ENCODE measurements at regions not wholly inside any gene's neighbourhood (a gene's known extent, or its start where the extent isn't known, plus 50 kb on each side); places are given as distances from the start of the nearest gene placed in this dataset.

GRCh38 chr12:24121911-24122310, 172.4 kb upstream of the SOX5 start:
- no peak overlapping the region for H2AFZ ChIP-seq (ENCODE audit: insufficient read depth, low read depth, low read length, poor library complexity, severe bottlenecking)
- no peak overlapping the region for H3K4me3 Mint-ChIP-seq

GRCh38 chr12:24118668-24119067, 169.2 kb upstream of the SOX5 start:
- no peak overlapping the region for H3K27ac ChIP-seq (ENCODE audit: low read length in 2 of 2)
- CTCF ChIA-PET = no interaction called here
- H3K79me2 ChIP-seq (ENCODE audit: control insufficient read depth, insufficient read depth, low read length) = no peaks in the 10 kb centered on the region
- ATAC-seq (ENCODE audit: low read depth) (no peak), DNase-seq (no peak)
- POLR2A ChIA-PET = no interaction called here
- Mint-ChIP-seq H3K9me3 (ENCODE audit: insufficient read depth) (no peaks in the 10 kb centered on the region), H3K27me3 (no peaks in the 10 kb centered on the region), H3K27ac (no peak overlapping the region), H3K4me1 (no peaks in the 10 kb centered on the region), H3K4me3 (no peak overlapping the region)
- TF ChIP-seq CTCF (IDR thresholded peaks at IDR 0.05) (no peak), EZH2 (IDR thresholded peaks at IDR 0.05; ENCODE audit: borderline replicate concordance, insufficient read depth, low read depth, low read length, poor library complexity, severe bottlenecking) (no peak)
- no CpG with 5 or more reads among the region's 1 CpG for WGBS (ENCODE audit: insufficient coverage)
- no peaks in the 10 kb centered on the region for H3K36me3 ChIP-seq (replicated peaks in 1 of 2; ENCODE audit: control extremely low read depth in 1 of 2, control insufficient read depth in 1 of 2, extremely low read depth in 1 of 2, insufficient read depth in 2 of 2, low read length in 1 of 2)
- no peak overlapping the region for H3K4me3 ChIP-seq (ENCODE audit: control extremely low read depth in 1 of 5, extremely low read depth in 1 of 5, insufficient read depth in 1 of 5, low read depth in 2 of 5, low read length in 4 of 5)
- no peak overlapping the region for H3K4me2 ChIP-seq (replicated peaks; ENCODE audit: low read depth, low read length, poor library complexity, severe bottlenecking)
- intact Hi-C loops (cut with micrococcal nuclease) = no loop called here
- H3K9me3 ChIP-seq (ENCODE audit: control extremely low read depth in 1 of 3, control insufficient read depth in 2 of 3, insufficient read depth in 1 of 3, low read length in 2 of 3) = no peaks in the 10 kb centered on the region
- no peak overlapping the region for H2AFZ ChIP-seq (ENCODE audit: insufficient read depth, low read depth, low read length, poor library complexity, severe bottlenecking)
- no peak overlapping the region for H3K9ac ChIP-seq (ENCODE audit: low read length)
- no peaks in the 10 kb centered on the region for H3K4me1 ChIP-seq (ENCODE audit: control insufficient read depth in 2 of 2, insufficient read depth in 2 of 2, low read length in 2 of 2)
- no peaks in the 10 kb centered on the region for H4K20me1 ChIP-seq (ENCODE audit: control insufficient read depth, insufficient read depth, low read length, poor library complexity, severe bottlenecking)
- H3K27me3 ChIP-seq (replicated peaks in 1 of 4; ENCODE audit: control extremely low read depth in 1 of 4, control insufficient read depth in 3 of 4, insufficient read depth in 4 of 4, low read length in 3 of 4) = no peaks in the 10 kb centered on the region

More at GRCh38 chr12:24121911-24122310, 172.4 kb upstream of the SOX5 start:
- 92% methylated on average over 4 of the region's 4 CpGs for WGBS (ENCODE audit: insufficient coverage)
- TF ChIP-seq EZH2 (IDR thresholded peaks at IDR 0.05; ENCODE audit: borderline replicate concordance, insufficient read depth, low read depth, low read length, poor library complexity, severe bottlenecking) (no peak), CTCF (IDR thresholded peaks at IDR 0.05) (no peak)
- Histone ChIP-seq H3K4me2 (replicated peaks; ENCODE audit: low read depth, low read length, poor library complexity, severe bottlenecking) (no peak overlapping the region), H3K79me2 (ENCODE audit: control insufficient read depth, insufficient read depth, low read length) (no peaks in the 10 kb centered on the region), H3K36me3 (replicated peaks in 1 of 2; ENCODE audit: control extremely low read depth in 1 of 2, control insufficient read depth in 1 of 2, extremely low read depth in 1 of 2, insufficient read depth in 2 of 2, low read length in 1 of 2) (no peaks in the 10 kb centered on the region), H3K9me3 (ENCODE audit: control extremely low read depth in 1 of 3, control insufficient read depth in 2 of 3, insufficient read depth in 1 of 3, low read length in 2 of 3) (no peaks in the 10 kb centered on the region), H3K9ac (ENCODE audit: low read length) (no peak overlapping the region), H3K4me3 (ENCODE audit: control extremely low read depth in 1 of 5, extremely low read depth in 1 of 5, insufficient read depth in 1 of 5, low read depth in 2 of 5, low read length in 4 of 5) (no peak overlapping the region), H4K20me1 (ENCODE audit: control insufficient read depth, insufficient read depth, low read length, poor library complexity, severe bottlenecking) (no peaks in the 10 kb centered on the region), H3K27ac (ENCODE audit: low read length in 2 of 2) (no peak overlapping the region), H3K4me1 (ENCODE audit: control insufficient read depth in 2 of 2, insufficient read depth in 2 of 2, low read length in 2 of 2) (no peaks in the 10 kb centered on the region), H3K27me3 (replicated peaks in 1 of 4; ENCODE audit: control extremely low read depth in 1 of 4, control insufficient read depth in 3 of 4, insufficient read depth in 4 of 4, low read length in 3 of 4) (no peaks in the 10 kb centered on the region)
- intact Hi-C loops (cut with micrococcal nuclease) = no loop called here
- Mint-ChIP-seq H3K27me3 (no peaks in the 10 kb centered on the region), H3K9me3 (ENCODE audit: insufficient read depth) (no peaks in the 10 kb centered on the region), H3K27ac (no peak overlapping the region), H3K4me1 (no peaks in the 10 kb centered on the region)
- DNase-seq = no peak
- ChIA-PET CTCF (no interaction called here), POLR2A (no interaction called here)
- ATAC-seq (ENCODE audit: low read depth) = no peak
